DND-41 (cell line): ENCODE measurements at regions not wholly inside any gene's neighbourhood (a gene's known extent, or its start where the extent isn't known, plus 50 kb on each side); places are given as distances from the start of the nearest gene placed in this dataset.

Experiments used
- ATAC-seq: fragments of 200-7000 bp; cut with Tn5 transposase; 3 replicates; pipeline ENCODE4 v1.9.1; 2021; ENCODE audit warnings: low read depth; ENCODE audit not compliant: insufficient read depth
- DNase-seq: peaks from one replicate; pipeline ENCODE4 v3.0.0-alpha.2; 2020
- H2AFZ ChIP-seq: 2 replicates; pipeline ENCODE4 v1.6.0; 2012; ENCODE audit warnings: low read depth, low read length
- H3K27ac ChIP-seq: 2 replicates; pipeline ENCODE4 v1.5.1; 2012; ENCODE audit warnings: low read length, inconsistent platforms
- H3K27me3 ChIP-seq: fragments of 200-600 bp; sonication (generic); 2 replicates; pipeline ENCODE4 v1.6.0; 2012; ENCODE audit warnings: low read length, mild to moderate bottlenecking, inconsistent platforms; ENCODE audit not compliant: insufficient read depth, poor library complexity
- H3K36me3 ChIP-seq: 2 replicates; pipeline ENCODE4 v1.5.1; 2012; ENCODE audit warnings: low read length, inconsistent platforms; ENCODE audit not compliant: insufficient read depth
- H3K4me1 ChIP-seq: 2 replicates; pipeline ENCODE4 v1.5.1; 2012; ENCODE audit warnings: mild to moderate bottlenecking, low read length; ENCODE audit not compliant: insufficient read depth
- H3K4me2 ChIP-seq: 2 replicates; pipeline ENCODE4 v1.6.0; 2012; ENCODE audit warnings: mild to moderate bottlenecking, moderate library complexity, low read length, inconsistent platforms; ENCODE audit not compliant: insufficient read depth
- H3K4me3 ChIP-seq, 2 experiments: fragments of 200-600 bp in 1 of 2; shearing (Covaris generic) in 1 of 2; 2 replicates each; pipeline ENCODE4 v1.5.1; 2012 to 2016; ENCODE audit warnings: inconsistent platforms in 2 of 2, low read length in 2 of 2, mild to moderate bottlenecking in 2 of 2, low read depth in 1 of 2, moderate library complexity in 1 of 2
- H3K79me2 ChIP-seq: 2 replicates; pipeline ENCODE4 v1.6.0; 2012; ENCODE audit warnings: low read length, inconsistent platforms; ENCODE audit not compliant: insufficient read depth
- H3K9ac ChIP-seq: 2 replicates; pipeline ENCODE4 v1.6.0; 2012; ENCODE audit warnings: low read depth, mild to moderate bottlenecking, inconsistent platforms, low read length, moderate library complexity
- H3K9me3 ChIP-seq: 2 replicates; pipeline ENCODE4 v1.5.1; 2012; ENCODE audit warnings: low read length, moderate library complexity, mild to moderate bottlenecking, inconsistent platforms; ENCODE audit not compliant: insufficient read depth, severe bottlenecking
- H4K20me1 ChIP-seq: 2 replicates; pipeline ENCODE4 v1.6.0; 2012; ENCODE audit warnings: low read length; ENCODE audit not compliant: insufficient read depth
- CTCF ChIP-seq: IDR thresholded peaks from 2 replicates; pipeline ENCODE4 v1.5.1; 2012; ENCODE audit warnings: borderline replicate concordance, low read length, moderate library complexity, mild to moderate bottlenecking; ENCODE audit not compliant: poor library complexity, severe bottlenecking; ENCODE audit errors: extremely low read depth
- EZH2 ChIP-seq: IDR thresholded peaks from 3 replicates; pipeline ENCODE4 v1.6.1; 2012; ENCODE audit warnings: borderline replicate concordance, low read depth, mild to moderate bottlenecking, moderate library complexity, low read length, inconsistent platforms; ENCODE audit not compliant: severe bottlenecking

- Histone ChIP-seq H2AFZ (no peak overlapping the region), H3K36me3 (no peaks in the 10 kb centered on the region), H3K9ac (no peak overlapping the region), H4K20me1 (no peaks in the 10 kb centered on the region), H3K79me2 (no peaks in the 10 kb centered on the region), H3K9me3 (no peaks in the 10 kb centered on the region), H3K4me2 (no peak overlapping the region), H3K27me3 (no peaks in the 10 kb centered on the region), H3K4me3 (no peak overlapping the region), H3K4me1 (no peaks in the 10 kb centered on the region), H3K27ac (no peak overlapping the region)
- ATAC-seq (peak; percentile 39; the same call in 1 of the 3 replicates), DNase-seq (no peak)
- TF ChIP-seq CTCF (no peak), EZH2 (no peak)
These were observed 107.0 kb upstream of the PTHLH start for GRCh38 chr12:28079539-28079938.

GRCh38 chr12:28082096-28082495 is 108.2 kb upstream of the CCDC91 start:
- Histone ChIP-seq H2AFZ (no peak overlapping the region), H3K9me3 (no peaks in the 10 kb centered on the region), H3K36me3 (no peaks in the 10 kb centered on the region), H4K20me1 (no peaks in the 10 kb centered on the region), H3K4me3 (no peak overlapping the region), H3K79me2 (no peaks in the 10 kb centered on the region), H3K27ac (no peak overlapping the region), H3K4me1 (no peaks in the 10 kb centered on the region), H3K9ac (no peak overlapping the region), H3K27me3 (no peaks in the 10 kb centered on the region), H3K4me2 (no peak overlapping the region)
- no peak for ATAC-seq
- no peak for TF ChIP-seq EZH2
- TF ChIP-seq CTCF = no peak
- DNase-seq = no peak

- no peak overlapping the region for H2AFZ ChIP-seq
- ATAC-seq = no peak
- H4K20me1 ChIP-seq = no peaks in the 10 kb centered on the region
- no peaks in the 10 kb centered on the region for H3K79me2 ChIP-seq
- no peak overlapping the region for H3K9ac ChIP-seq
- no peak for DNase-seq
- no peaks in the 10 kb centered on the region for H3K27me3 ChIP-seq
- peaks cover 10% of the 10 kb centered on the region for H3K4me1 ChIP-seq
- no peak overlapping the region for H3K27ac ChIP-seq
- H3K4me3 ChIP-seq = no peak overlapping the region
- no peak overlapping the region for H3K4me2 ChIP-seq
- no peaks in the 10 kb centered on the region for H3K36me3 ChIP-seq
- H3K9me3 ChIP-seq = no peaks in the 10 kb centered on the region
- TF ChIP-seq CTCF (no peak), EZH2 (no peak)
These were observed 106.2 kb upstream of the CCDC91 start for GRCh38 chr12:28083840-28084678.
